Left ventricle myocardium inferior (tissue), 1 donor: ENCODE measurements at regions not wholly inside any gene's neighbourhood (a gene's known extent, or its start where the extent isn't known, plus 50 kb on each side); places are given as distances from the start of the nearest gene placed in this dataset.

Source experiments
- DNase-seq: peaks from one replicate; pipeline ENCODE4 v3.0.0-alpha.2; 2020
- H3K27ac ChIP-seq: fragments of 200-600 bp; replicated peaks from 2 replicates; pipeline ENCODE4 v1.8.0; 2021
- H3K27me3 ChIP-seq: fragments of 200-600 bp; 2 replicates; pipeline ENCODE4 v1.8.0; 2021; ENCODE audit warnings: low read depth
- H3K36me3 ChIP-seq: fragments of 200-600 bp; 2 replicates; pipeline ENCODE4 v1.8.0; 2021
- H3K4me1 ChIP-seq: fragments of 200-600 bp; 2 replicates; pipeline ENCODE4 v1.8.0; 2021
- H3K4me3 ChIP-seq: fragments of 200-600 bp; 2 replicates; pipeline ENCODE4 v1.8.0; 2021; ENCODE audit warnings: mild to moderate bottlenecking, moderate library complexity
- H3K9me3 ChIP-seq: fragments of 200-600 bp; replicated peaks from 2 replicates; pipeline ENCODE4 v1.8.0; 2021
- intact Hi-C: fragments of 100-400 bp; cut with micrococcal nuclease; formaldehyde crosslinking; loops from one replicate; pipeline ENCODE4 v1.11.0; 2022
- TF ChIP-seq, protein P1 (sequence below): fragments of 200-600 bp; IDR thresholded peaks from 2 replicates; pipeline ENCODE4 v1.8.0; 2021; ENCODE audit warnings: antibody characterized with exemption, mild to moderate bottlenecking, borderline replicate concordance
- donor health status: DM: no; HTN: yes; CAD: no; lungs with severe emphysema.

DNA sequence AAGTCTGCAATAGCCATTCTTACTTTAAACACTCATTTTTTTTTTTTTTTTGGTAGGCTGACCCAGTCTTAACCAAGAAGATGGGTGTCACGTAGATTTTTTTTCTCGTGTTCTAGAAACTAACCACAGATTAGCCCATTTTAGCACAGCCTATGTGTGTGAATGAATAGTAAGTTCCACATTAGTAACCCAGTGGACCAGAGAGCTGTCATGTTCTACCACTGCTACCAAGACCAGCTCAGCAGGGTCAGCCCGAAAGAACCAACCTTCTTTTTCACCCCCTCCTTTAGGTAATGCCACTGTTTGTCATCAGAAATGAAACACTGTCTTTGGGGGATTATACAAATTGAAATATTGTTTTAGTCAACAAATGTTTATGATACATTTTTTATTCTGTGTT, 221.1 kb upstream of the PLXNA2 start:
- intact Hi-C loops = no loop called here
- no peaks in the 10 kb centered on the region for H3K9me3 ChIP-seq

DNA sequence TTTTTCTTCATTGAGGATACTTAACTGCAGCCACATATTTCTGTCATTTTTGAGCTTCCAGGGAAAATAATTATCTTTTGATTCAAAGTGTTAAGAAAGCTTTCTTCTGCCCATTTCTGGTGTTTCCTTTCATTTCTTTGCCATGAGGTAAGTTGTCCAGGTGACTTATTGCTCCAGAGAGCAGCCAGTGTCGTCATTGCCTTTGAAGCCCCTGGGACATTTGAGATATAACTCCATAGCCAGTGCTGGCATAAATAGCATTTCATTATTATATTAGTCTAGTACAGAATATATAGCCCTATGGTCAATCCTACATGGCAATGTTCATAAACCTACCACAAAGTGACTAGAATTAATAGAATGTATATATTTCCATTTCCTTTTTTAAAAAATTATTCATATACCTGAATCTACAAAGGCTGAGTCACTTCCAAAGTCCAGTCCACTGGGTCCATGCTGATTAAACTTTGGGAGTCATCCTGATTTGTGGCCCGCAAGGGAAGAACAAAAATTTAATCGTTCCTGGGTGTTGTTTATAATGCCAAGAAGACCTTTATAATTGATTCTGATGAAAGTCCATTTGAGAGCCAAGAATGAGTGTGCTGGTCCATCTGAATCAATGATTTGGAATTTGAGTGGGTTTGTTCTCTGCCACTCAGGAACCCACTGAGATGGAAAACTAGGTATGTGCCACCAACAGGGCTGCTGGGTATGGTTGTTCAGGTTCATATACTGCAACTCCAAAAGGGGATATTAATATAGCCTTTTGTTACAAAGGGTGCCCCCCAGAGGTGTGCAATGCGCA, 221.8 kb upstream of the PLXNA2 start:
- TF ChIP-seq, protein P1, sequence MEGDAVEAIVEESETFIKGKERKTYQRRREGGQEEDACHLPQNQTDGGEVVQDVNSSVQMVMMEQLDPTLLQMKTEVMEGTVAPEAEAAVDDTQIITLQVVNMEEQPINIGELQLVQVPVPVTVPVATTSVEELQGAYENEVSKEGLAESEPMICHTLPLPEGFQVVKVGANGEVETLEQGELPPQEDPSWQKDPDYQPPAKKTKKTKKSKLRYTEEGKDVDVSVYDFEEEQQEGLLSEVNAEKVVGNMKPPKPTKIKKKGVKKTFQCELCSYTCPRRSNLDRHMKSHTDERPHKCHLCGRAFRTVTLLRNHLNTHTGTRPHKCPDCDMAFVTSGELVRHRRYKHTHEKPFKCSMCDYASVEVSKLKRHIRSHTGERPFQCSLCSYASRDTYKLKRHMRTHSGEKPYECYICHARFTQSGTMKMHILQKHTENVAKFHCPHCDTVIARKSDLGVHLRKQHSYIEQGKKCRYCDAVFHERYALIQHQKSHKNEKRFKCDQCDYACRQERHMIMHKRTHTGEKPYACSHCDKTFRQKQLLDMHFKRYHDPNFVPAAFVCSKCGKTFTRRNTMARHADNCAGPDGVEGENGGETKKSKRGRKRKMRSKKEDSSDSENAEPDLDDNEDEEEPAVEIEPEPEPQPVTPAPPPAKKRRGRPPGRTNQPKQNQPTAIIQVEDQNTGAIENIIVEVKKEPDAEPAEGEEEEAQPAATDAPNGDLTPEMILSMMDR = no peak
- Histone ChIP-seq H3K4me3 (no peak overlapping the region), H3K27ac (no peak overlapping the region), H3K27me3 (no peaks in the 10 kb centered on the region), H3K36me3 (no peaks in the 10 kb centered on the region), H3K9me3 (no peaks in the 10 kb centered on the region), H3K4me1 (no peaks in the 10 kb centered on the region)
- intact Hi-C loops = no loop called here
- no peak for DNase-seq

More for the DNA sequence above, 221.1 kb upstream of the PLXNA2 start:
- no peaks in the 10 kb centered on the region for H3K36me3 ChIP-seq
- TF ChIP-seq, protein P1 = no peak
- no peak overlapping the region for H3K27ac ChIP-seq
- no peaks in the 10 kb centered on the region for H3K27me3 ChIP-seq
- no peak for DNase-seq
- H3K4me1 ChIP-seq = no peaks in the 10 kb centered on the region
- no peak overlapping the region for H3K4me3 ChIP-seq

DNA sequence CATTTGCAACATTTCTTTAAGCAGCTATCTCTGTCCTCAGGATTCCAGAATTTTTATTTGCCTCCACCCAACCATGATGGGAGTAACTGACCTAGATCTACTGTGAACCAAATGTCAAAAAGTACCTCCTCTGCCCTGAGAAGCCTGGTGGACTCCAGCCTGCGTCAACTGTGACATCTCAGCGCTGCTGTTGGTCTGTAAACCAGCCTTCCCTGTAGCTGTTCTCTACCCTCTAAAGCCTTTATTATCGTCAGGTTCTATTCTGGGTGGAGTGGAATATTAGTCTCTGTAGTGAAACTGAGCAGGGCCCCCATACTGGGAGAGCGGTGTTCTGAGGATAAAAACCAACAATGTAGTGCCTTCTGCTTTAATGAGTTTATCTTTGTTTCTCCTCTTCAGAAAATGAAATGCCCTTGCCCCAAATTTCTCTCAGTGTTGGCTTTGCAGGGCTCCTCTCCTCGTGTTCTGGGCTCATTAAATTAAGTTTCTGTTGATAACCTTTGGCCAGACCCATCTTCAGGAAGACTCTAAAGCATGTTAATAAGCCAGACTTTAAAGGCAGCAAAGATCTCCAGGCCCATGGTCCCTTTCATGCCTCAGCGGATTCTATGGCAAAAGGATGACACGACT, 223.1 kb upstream of the PLXNA2 start:
- intact Hi-C loops = no loop called here
- Histone ChIP-seq H3K36me3 (no peaks in the 10 kb centered on the region), H3K27ac (no peak overlapping the region), H3K4me1 (no peaks in the 10 kb centered on the region), H3K4me3 (no peak overlapping the region), H3K27me3 (no peaks in the 10 kb centered on the region), H3K9me3 (no peaks in the 10 kb centered on the region)
- no peak for DNase-seq
- TF ChIP-seq, protein P1 = no peak

DNA sequence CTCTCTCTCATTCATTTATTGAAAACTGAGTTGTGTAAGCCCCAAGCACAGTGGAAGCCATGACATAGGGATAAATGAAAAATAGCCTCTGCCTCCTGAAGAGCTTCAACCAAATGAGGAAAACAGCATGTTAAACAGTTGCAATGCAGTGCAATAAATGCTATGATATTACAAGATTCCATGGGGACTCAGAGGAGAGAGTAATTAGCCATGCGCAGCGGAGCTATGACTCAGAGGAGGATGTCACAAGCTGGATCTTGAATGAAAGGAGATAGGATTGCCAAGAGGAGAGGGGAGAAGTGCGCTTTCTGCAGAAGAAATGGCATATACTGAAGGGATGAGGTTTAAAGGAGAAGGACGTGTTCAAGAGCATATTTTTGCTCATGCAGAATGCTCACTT, 231.3 kb upstream of the PLXNA2 start:
- no peak overlapping the region for H3K4me3 ChIP-seq
- no peak for DNase-seq
- H3K36me3 ChIP-seq = no peaks in the 10 kb centered on the region
- H3K27ac ChIP-seq = no peak overlapping the region
- H3K27me3 ChIP-seq = no peaks in the 10 kb centered on the region
- intact Hi-C loops = no loop called here
- peaks cover 17% of the 10 kb centered on the region for H3K4me1 ChIP-seq
- H3K9me3 ChIP-seq = no peaks in the 10 kb centered on the region
- TF ChIP-seq, protein P1 = no peak

DNA sequence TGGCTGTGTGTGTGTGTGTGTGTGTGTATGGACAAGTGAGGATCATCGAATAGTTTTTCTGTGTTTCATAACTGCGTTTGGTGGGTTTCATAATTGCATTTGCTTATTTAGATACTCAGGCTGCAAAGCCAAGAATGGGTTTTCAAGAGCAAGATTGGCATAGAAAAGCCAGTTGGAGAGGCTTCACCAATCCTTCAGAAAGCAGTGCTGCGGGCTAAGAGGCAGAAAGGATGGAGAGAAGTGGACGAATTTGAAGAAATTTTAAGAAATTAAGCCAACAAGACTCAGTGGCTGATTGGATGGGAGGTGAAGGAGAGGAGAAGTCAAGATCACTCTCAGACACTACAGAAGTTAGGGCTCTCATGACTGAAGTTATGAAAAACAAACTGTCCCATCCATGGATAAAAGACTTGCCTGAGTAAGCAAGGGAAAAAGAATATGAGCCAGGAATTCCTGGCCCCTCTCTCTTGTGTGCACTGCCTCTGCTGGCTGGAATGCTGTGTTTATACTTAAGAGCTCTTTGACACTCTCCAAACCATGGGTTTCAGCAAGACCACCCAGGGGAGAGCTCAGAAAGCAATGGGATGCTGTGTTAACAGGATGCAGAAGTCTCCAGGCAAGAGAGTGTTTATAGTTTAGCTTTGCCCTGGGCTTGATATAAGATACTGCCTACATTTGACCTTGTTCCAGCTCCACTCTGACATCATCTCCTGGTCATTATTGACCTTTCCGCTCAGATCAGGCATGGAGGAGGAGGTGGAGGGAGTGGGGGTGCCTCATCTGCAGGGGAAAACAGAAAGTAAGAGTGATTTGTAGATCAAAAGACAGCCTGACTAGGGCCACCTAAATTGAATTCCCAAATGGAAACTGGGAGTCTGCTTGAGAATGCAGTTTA, 232.0 kb upstream of the PLXNA2 start:
- peaks cover 17% of the 10 kb centered on the region for H3K4me1 ChIP-seq
- TF ChIP-seq, protein P1 = peak; percentile 24
- DNase-seq = no peak

More for the DNA sequence above, 232.0 kb upstream of the PLXNA2 start:
- H3K27me3 ChIP-seq = no peaks in the 10 kb centered on the region
- H3K4me3 ChIP-seq = no peak overlapping the region
- no peaks in the 10 kb centered on the region for H3K9me3 ChIP-seq
- intact Hi-C loops = no loop called here
- peak overlapping the region; percentile 45 for H3K27ac ChIP-seq
- H3K36me3 ChIP-seq = no peaks in the 10 kb centered on the region
